Smooth muscle cell (in vitro differentiated cells): ENCODE measurements at regions not wholly inside any gene's neighbourhood (a gene's known extent, or its start where the extent isn't known, plus 50 kb on each side); places are given as distances from the start of the nearest gene placed in this dataset.

ENCODE experiments used
- DNase-seq: peaks from one replicate; lab custom pipeline; 2025; ENCODE audit not compliant: unreplicated experiment; lab: John Stamatoyannopoulos, UW
- H2AFZ ChIP-seq: fragments of 200-600 bp; sonication (generic); 2 replicates; pipeline ENCODE4 v1.6.0; 2016; ENCODE audit warnings: antibody characterized with exemption, low read depth, mild to moderate bottlenecking
- H3F3A ChIP-seq: fragments of 200-600 bp; sonication (generic); 2 replicates; pipeline ENCODE4 v1.6.0; 2017; ENCODE audit warnings: antibody characterized with exemption, low read depth
- H3K27ac ChIP-seq: fragments of 200-600 bp; sonication (generic); 2 replicates; pipeline ENCODE4 v1.5.1; 2016; ENCODE audit warnings: low read depth, mild to moderate bottlenecking
- H3K27me3 ChIP-seq: fragments of 200-600 bp; sonication (generic); 2 replicates; pipeline ENCODE4 v1.6.1; 2016; ENCODE audit warnings: low read depth, mild to moderate bottlenecking
- H3K36me3 ChIP-seq: fragments of 200-600 bp; sonication (generic); 2 replicates; pipeline ENCODE4 v1.5.1; 2016; ENCODE audit warnings: low read depth
- H3K4me1 ChIP-seq: fragments of 200-600 bp; sonication (generic); 2 replicates; pipeline ENCODE4 v1.5.1; 2016; ENCODE audit warnings: low read depth
- H3K4me2 ChIP-seq: fragments of 200-600 bp; sonication (generic); 2 replicates; pipeline ENCODE4 v1.6.0; 2016; ENCODE audit warnings: mild to moderate bottlenecking
- H3K4me3 ChIP-seq: fragments of 200-600 bp; sonication (generic); 2 replicates; pipeline ENCODE4 v1.5.1; 2016; ENCODE audit warnings: mild to moderate bottlenecking
- H3K79me2 ChIP-seq: fragments of 200-600 bp; sonication (generic); 2 replicates; pipeline ENCODE4 v1.6.0; 2016; ENCODE audit warnings: low read depth, mild to moderate bottlenecking
- H3K9ac ChIP-seq: fragments of 200-600 bp; sonication (generic); 2 replicates; pipeline ENCODE4 v1.6.0; 2016; ENCODE audit warnings: low read depth
- H3K9me3 ChIP-seq: fragments of 200-600 bp; sonication (generic); replicated peaks from 2 replicates; pipeline ENCODE4 v1.5.1; 2016; ENCODE audit warnings: low read depth
- H4K20me1 ChIP-seq: fragments of 200-600 bp; sonication (generic); 2 replicates; pipeline ENCODE4 v1.6.0; 2016; ENCODE audit warnings: low read depth
- CTCF ChIP-seq: fragments of 200-600 bp; sonication (generic); IDR thresholded peaks from 2 replicates; pipeline ENCODE4 v1.5.1; 2017; ENCODE audit warnings: borderline replicate concordance, mild to moderate bottlenecking, antibody characterized with exemption; ENCODE audit not compliant: insufficient read depth, poor library complexity, severe bottlenecking
- WGBS: methylation state at CpG from one replicate; pipeline ENCODE4 v1.1.7; 2016; ENCODE audit warnings: low lambda C conversion rate; 5-methylcytosine and 5-hydroxymethylcytosine counted together

GRCh38 chr5:145489516-145489915, 345.6 kb downstream of the PRELID2 start:
- no peaks in the 10 kb centered on the region for H3K27me3 ChIP-seq
- DNase-seq, result no peak
- TF ChIP-seq CTCF, result no peak
- no peaks in the 10 kb centered on the region for H3K9me3 ChIP-seq
- WGBS, result 89% methylated on average over 3 of the region's 3 CpGs
- H3K79me2 ChIP-seq, result no peaks in the 10 kb centered on the region
- H3F3A ChIP-seq, result no peaks in the 10 kb centered on the region
- H3K4me3 ChIP-seq, result no peak overlapping the region
- no peak overlapping the region for H2AFZ ChIP-seq
- no peaks in the 10 kb centered on the region for H3K4me1 ChIP-seq
- no peaks in the 10 kb centered on the region for H3K36me3 ChIP-seq
- no peaks in the 10 kb centered on the region for H4K20me1 ChIP-seq
- H3K9ac ChIP-seq, result no peak overlapping the region
- no peak overlapping the region for H3K4me2 ChIP-seq
- no peak overlapping the region for H3K27ac ChIP-seq

- Histone ChIP-seq H3K79me2 (no peaks in the 10 kb centered on the region), H3F3A (no peaks in the 10 kb centered on the region), H4K20me1 (no peaks in the 10 kb centered on the region), H3K4me3 (no peak overlapping the region), H3K36me3 (no peaks in the 10 kb centered on the region), H3K4me2 (no peak overlapping the region), H3K27me3 (no peaks in the 10 kb centered on the region), H3K9me3 (no peaks in the 10 kb centered on the region), H3K9ac (no peak overlapping the region), H3K4me1 (peaks cover 6% of the 10 kb centered on the region), H2AFZ (no peak overlapping the region), H3K27ac (peak overlapping the region; percentile 72)
- 77% methylated on average over 1 of the region's 1 CpG for WGBS
- DNase-seq, result no peak
- TF ChIP-seq CTCF, result no peak
Observed at GRCh38 chr5:145484158-145484557, 351.0 kb downstream of the PRELID2 start.

GRCh38 chr5:145483212-145483611, 351.9 kb downstream of the PRELID2 start:
- peak overlapping the region; percentile 72 for H3K27ac ChIP-seq

More at GRCh38 chr5:145483212-145483611, 351.9 kb downstream of the PRELID2 start:
- Histone ChIP-seq H3K9ac (no peak overlapping the region), H3K4me1 (peaks cover 6% of the 10 kb centered on the region), H3K4me3 (no peak overlapping the region), H3K79me2 (no peaks in the 10 kb centered on the region), H3K4me2 (no peak overlapping the region), H2AFZ (no peak overlapping the region), H3K36me3 (no peaks in the 10 kb centered on the region), H3K9me3 (no peaks in the 10 kb centered on the region), H3K27me3 (no peaks in the 10 kb centered on the region), H4K20me1 (no peaks in the 10 kb centered on the region), H3F3A (no peaks in the 10 kb centered on the region)
- no peak for DNase-seq
- TF ChIP-seq CTCF, result no peak
